Smooth muscle cell (in vitro differentiated cells): ENCODE measurements at regions not wholly inside any gene's neighbourhood (a gene's known extent, or its start where the extent isn't known, plus 50 kb on each side); places are given as distances from the start of the nearest gene placed in this dataset.

Experiments
- DNase-seq: peaks from one replicate; lab custom pipeline; 2025; ENCODE audit not compliant: unreplicated experiment; lab: John Stamatoyannopoulos, UW
- H2AFZ ChIP-seq: fragments of 200-600 bp; sonication (generic); 2 replicates; pipeline ENCODE4 v1.6.0; 2016; ENCODE audit warnings: antibody characterized with exemption, low read depth, mild to moderate bottlenecking
- H3F3A ChIP-seq: fragments of 200-600 bp; sonication (generic); 2 replicates; pipeline ENCODE4 v1.6.0; 2017; ENCODE audit warnings: antibody characterized with exemption, low read depth
- H3K27ac ChIP-seq: fragments of 200-600 bp; sonication (generic); 2 replicates; pipeline ENCODE4 v1.5.1; 2016; ENCODE audit warnings: low read depth, mild to moderate bottlenecking
- H3K27me3 ChIP-seq: fragments of 200-600 bp; sonication (generic); 2 replicates; pipeline ENCODE4 v1.6.1; 2016; ENCODE audit warnings: low read depth, mild to moderate bottlenecking
- H3K36me3 ChIP-seq: fragments of 200-600 bp; sonication (generic); 2 replicates; pipeline ENCODE4 v1.5.1; 2016; ENCODE audit warnings: low read depth
- H3K4me1 ChIP-seq: fragments of 200-600 bp; sonication (generic); 2 replicates; pipeline ENCODE4 v1.5.1; 2016; ENCODE audit warnings: low read depth
- H3K4me2 ChIP-seq: fragments of 200-600 bp; sonication (generic); 2 replicates; pipeline ENCODE4 v1.6.0; 2016; ENCODE audit warnings: mild to moderate bottlenecking
- H3K4me3 ChIP-seq: fragments of 200-600 bp; sonication (generic); 2 replicates; pipeline ENCODE4 v1.5.1; 2016; ENCODE audit warnings: mild to moderate bottlenecking
- H3K79me2 ChIP-seq: fragments of 200-600 bp; sonication (generic); 2 replicates; pipeline ENCODE4 v1.6.0; 2016; ENCODE audit warnings: low read depth, mild to moderate bottlenecking
- H3K9ac ChIP-seq: fragments of 200-600 bp; sonication (generic); 2 replicates; pipeline ENCODE4 v1.6.0; 2016; ENCODE audit warnings: low read depth
- H3K9me3 ChIP-seq: fragments of 200-600 bp; sonication (generic); replicated peaks from 2 replicates; pipeline ENCODE4 v1.5.1; 2016; ENCODE audit warnings: low read depth
- H4K20me1 ChIP-seq: fragments of 200-600 bp; sonication (generic); 2 replicates; pipeline ENCODE4 v1.6.0; 2016; ENCODE audit warnings: low read depth
- CTCF ChIP-seq: fragments of 200-600 bp; sonication (generic); IDR thresholded peaks from 2 replicates; pipeline ENCODE4 v1.5.1; 2017; ENCODE audit warnings: borderline replicate concordance, mild to moderate bottlenecking, antibody characterized with exemption; ENCODE audit not compliant: insufficient read depth, poor library complexity, severe bottlenecking
- WGBS: methylation state at CpG from one replicate; pipeline ENCODE4 v1.1.7; 2016; ENCODE audit warnings: low lambda C conversion rate; 5-methylcytosine and 5-hydroxymethylcytosine counted together

GRCh38 chr12:24255920-24256665 is 306.6 kb upstream of the SOX5 start:
- Histone ChIP-seq H4K20me1 (no peaks in the 10 kb centered on the region), H3K4me3 (no peak overlapping the region), H3K4me1 (peaks cover 42% of the 10 kb centered on the region), H3K9ac (no peak overlapping the region), H3K79me2 (no peaks in the 10 kb centered on the region), H2AFZ (no peak overlapping the region), H3F3A (no peaks in the 10 kb centered on the region), H3K27me3 (no peaks in the 10 kb centered on the region), H3K9me3 (no peaks in the 10 kb centered on the region), H3K4me2 (no peak overlapping the region), H3K27ac (no peak overlapping the region), H3K36me3 (no peaks in the 10 kb centered on the region)
- no peak for DNase-seq
- no peak for TF ChIP-seq CTCF
- WGBS: 65% methylated on average over 7 of the region's 7 CpGs

- Histone ChIP-seq H4K20me1 (no peaks in the 10 kb centered on the region), H3K4me2 (no peak overlapping the region), H3K9ac (no peak overlapping the region), H3K79me2 (no peaks in the 10 kb centered on the region), H3K9me3 (no peaks in the 10 kb centered on the region), H3F3A (no peaks in the 10 kb centered on the region), H3K4me3 (no peak overlapping the region), H3K27ac (no peak overlapping the region), H2AFZ (no peak overlapping the region), H3K27me3 (no peaks in the 10 kb centered on the region), H3K36me3 (no peaks in the 10 kb centered on the region), H3K4me1 (peaks cover 42% of the 10 kb centered on the region)
- WGBS: 45% methylated on average over 4 of the region's 4 CpGs
- TF ChIP-seq CTCF: no peak
- DNase-seq: no peak
Observed at GRCh38 chr12:24252602-24253001, 303.1 kb upstream of the SOX5 start.

GRCh38 chr12:24246934-24247333 is 297.5 kb upstream of the SOX5 start:
- H2AFZ ChIP-seq: no peak overlapping the region
- H3K79me2 ChIP-seq: peaks cover 3% of the 10 kb centered on the region
- no peak overlapping the region for H3K4me2 ChIP-seq
- H3K4me3 ChIP-seq: no peak overlapping the region
- no peak for TF ChIP-seq CTCF
- DNase-seq: no peak
- H3K9me3 ChIP-seq: no peaks in the 10 kb centered on the region
- H4K20me1 ChIP-seq: no peaks in the 10 kb centered on the region
- no peaks in the 10 kb centered on the region for H3K27me3 ChIP-seq
- H3K36me3 ChIP-seq: no peaks in the 10 kb centered on the region
- WGBS: 91% methylated on average over 6 of the region's 6 CpGs
- H3K4me1 ChIP-seq: peaks cover 9% of the 10 kb centered on the region
- H3F3A ChIP-seq: no peaks in the 10 kb centered on the region
- no peak overlapping the region for H3K27ac ChIP-seq
- H3K9ac ChIP-seq: no peak overlapping the region

GRCh38 chr12:24246376-24246775 is 296.9 kb upstream of the SOX5 start:
- H4K20me1 ChIP-seq: no peaks in the 10 kb centered on the region
- no peak overlapping the region for H3K4me3 ChIP-seq
- peaks cover 9% of the 10 kb centered on the region for H3K4me1 ChIP-seq
- no peak overlapping the region for H3K9ac ChIP-seq
- TF ChIP-seq CTCF: no peak
- no peaks in the 10 kb centered on the region for H3K9me3 ChIP-seq
- H3K79me2 ChIP-seq: peaks cover 3% of the 10 kb centered on the region
- H3F3A ChIP-seq: no peaks in the 10 kb centered on the region
- H3K4me2 ChIP-seq: no peak overlapping the region
- H3K36me3 ChIP-seq: no peaks in the 10 kb centered on the region
- no peak overlapping the region for H2AFZ ChIP-seq
- H3K27me3 ChIP-seq: no peaks in the 10 kb centered on the region
- no peak for DNase-seq
- no peak overlapping the region for H3K27ac ChIP-seq
